Liver (tissue), 8 donors: ENCODE measurements at regions not wholly inside any gene's neighbourhood (a gene's known extent, or its start where the extent isn't known, plus 50 kb on each side); places are given as distances from the start of the nearest gene placed in this dataset.

Experiments used
- DNase-seq: peaks from one replicate; pipeline ENCODE4 v3.0.0-alpha.2; 2017; ENCODE audit warnings: low spot score
- H3K27ac ChIP-seq, 2 donors: one replicate each; pipeline ENCODE4 v1.7.0; 2013; ENCODE audit warnings: inconsistent platforms in 2 of 2, low read length in 2 of 2, control low read depth in 1 of 2, low read depth in 1 of 2, mild to moderate bottlenecking in 1 of 2
- H3K27me3 ChIP-seq, 4 donors: one replicate each; pipeline versions ENCODE4 v1.6.1 to v1.7.0; 2013; ENCODE audit warnings: low read length in 3 of 4, inconsistent platforms in 1 of 4, mild to moderate bottlenecking in 1 of 4, moderate library complexity in 1 of 4; ENCODE audit not compliant: control insufficient read depth in 4 of 4, insufficient read depth in 4 of 4
- H3K36me3 ChIP-seq, 4 donors: one replicate each; pipeline versions ENCODE4 v1.6.1 to v1.7.0; 2013; ENCODE audit warnings: low read length in 3 of 4, mild to moderate bottlenecking in 3 of 4, low read depth in 1 of 4, moderate library complexity in 1 of 4; ENCODE audit not compliant: control insufficient read depth in 4 of 4, insufficient read depth in 3 of 4
- H3K4me1 ChIP-seq, 4 donors: one replicate each; pipeline versions ENCODE4 v1.6.1 to v1.7.0; 2013; ENCODE audit warnings: low read length in 3 of 4, mild to moderate bottlenecking in 3 of 4, moderate library complexity in 1 of 4; ENCODE audit not compliant: control insufficient read depth in 4 of 4, insufficient read depth in 4 of 4
- H3K4me3 ChIP-seq, 3 donors: one replicate each; pipeline versions ENCODE4 v1.6.1 to v1.7.0; 2013; ENCODE audit warnings: low read length in 3 of 3, control low read depth in 1 of 3, low read depth in 1 of 3, mild to moderate bottlenecking in 1 of 3
- H3K9ac ChIP-seq, 2 donors: one replicate each; pipeline ENCODE4 v1.7.0; 2013; ENCODE audit warnings: low read length in 2 of 2, mild to moderate bottlenecking in 2 of 2, moderate library complexity in 2 of 2, control low read depth in 1 of 2, low read depth in 1 of 2
- H3K9me3 ChIP-seq, 4 donors: one replicate each; pipeline versions ENCODE4 v1.6.1 to v1.7.0; 2013; ENCODE audit warnings: low read length in 3 of 4; ENCODE audit not compliant: control insufficient read depth in 4 of 4
- ATF3 ChIP-seq: IDR thresholded peaks from 2 replicates; pipeline ENCODE4 v1.6.1; 2016; ENCODE audit warnings: antibody characterized with exemption
- CTCF ChIP-seq: fragments of 150-350 bp; IDR thresholded peaks from 2 replicates; pipeline ENCODE4 v1.5.1; 2017; ENCODE audit warnings: improper control_type of control experiment, low read depth, low read length; ENCODE audit not compliant: missing input control
- FOXA1 ChIP-seq: IDR thresholded peaks from 2 replicates; pipeline ENCODE4 v1.6.1; 2016; ENCODE audit warnings: antibody characterized with exemption
- FOXA2 ChIP-seq: IDR thresholded peaks from 2 replicates; pipeline ENCODE4 v1.6.1; 2016; ENCODE audit warnings: antibody characterized with exemption
- GABPA ChIP-seq, 2 donors: IDR thresholded peaks in 1 of 2; conservative IDR thresholded peaks in 1 of 2; 2 replicates each; pipeline ENCODE4 v1.6.1; 2016; ENCODE audit warnings: antibody characterized with exemption in 2 of 2, mild to moderate bottlenecking in 1 of 2, moderate library complexity in 1 of 2
- HNF4A ChIP-seq, 2 donors: conservative IDR thresholded peaks; 2 replicates each; pipeline ENCODE4 v1.6.1; 2016; ENCODE audit warnings: antibody characterized with exemption in 2 of 2, mild to moderate bottlenecking in 2 of 2
- HNF4G ChIP-seq: IDR thresholded peaks from 2 replicates; pipeline ENCODE4 v1.6.1; 2016; ENCODE audit warnings: antibody characterized with exemption
- NR2F2 ChIP-seq: IDR thresholded peaks from 2 replicates; pipeline ENCODE4 v1.6.1; 2016; ENCODE audit warnings: antibody characterized with exemption
- RAD21 ChIP-seq, 2 donors: IDR thresholded peaks; 2 replicates each; pipeline ENCODE4 v1.6.1; 2016; ENCODE audit warnings: antibody characterized with exemption in 2 of 2, mild to moderate bottlenecking in 2 of 2
- REST ChIP-seq: IDR thresholded peaks from 2 replicates; pipeline ENCODE4 v1.6.1; 2016; ENCODE audit warnings: antibody characterized with exemption, mild to moderate bottlenecking
- SP1 ChIP-seq: IDR thresholded peaks from 2 replicates; pipeline ENCODE4 v1.6.1; 2018; ENCODE audit warnings: antibody characterized with exemption, mild to moderate bottlenecking
- TAF1 ChIP-seq: conservative IDR thresholded peaks from 2 replicates; pipeline ENCODE4 v1.6.1; 2016; ENCODE audit warnings: antibody characterized with exemption, mild to moderate bottlenecking
- YY1 ChIP-seq: IDR thresholded peaks from 2 replicates; pipeline ENCODE4 v1.6.1; 2016; ENCODE audit warnings: antibody characterized with exemption, mild to moderate bottlenecking
- ZBTB33 ChIP-seq: IDR thresholded peaks from 2 replicates; pipeline ENCODE4 v1.6.1; 2016; ENCODE audit warnings: antibody characterized with exemption
- WGBS: extraction: QIAGEN DNeasy Blood & Tissue Kit; methylation state at CpG from one replicate; pipeline ENCODE4 v1.1.7; 2013; 5-methylcytosine and 5-hydroxymethylcytosine counted together
- TF ChIP-seq, protein P1 (sequence below): IDR thresholded peaks from 2 replicates; pipeline ENCODE4 v1.6.1; 2016; ENCODE audit warnings: antibody characterized with exemption
- donor health status: healthy.
- donor health status: healthy.
- donor health status: healthy.
- donor health status: healthy.
- donor health status: healthy.

DNA sequence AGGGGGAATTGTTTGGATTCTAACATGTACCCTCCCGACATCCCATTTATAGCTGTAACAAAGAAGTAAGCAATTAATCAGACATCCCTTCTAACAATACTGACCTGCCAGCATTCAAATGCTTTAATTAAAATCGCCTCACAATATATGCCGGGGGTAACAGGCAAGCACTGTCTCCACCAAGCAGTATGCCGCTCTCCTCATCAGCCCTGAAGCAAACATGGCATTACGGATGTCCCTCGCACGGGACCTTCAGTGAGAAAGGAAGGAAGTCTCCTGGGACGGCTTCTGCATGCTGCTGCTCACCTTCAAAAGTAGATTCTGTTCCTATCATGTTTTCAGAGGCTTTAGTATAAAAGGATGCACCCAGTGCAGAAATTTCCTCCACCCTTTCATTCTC, 292.7 kb upstream of the POU3F3 start:
- Histone ChIP-seq H3K4me3 (no peak overlapping the region), H3K36me3 (no peaks in the 10 kb centered on the region), H3K27ac (no peak overlapping the region), H3K9ac (no peak overlapping the region), H3K4me1 (no peaks in the 10 kb centered on the region), H3K27me3 (peaks cover 0 to 3% (median 1%) of the 10 kb centered on the region in 4 donors), H3K9me3 (no peaks in the 10 kb centered on the region)
- no peak for TF ChIP-seq SP1
- no peak for TF ChIP-seq FOXA2
- TF ChIP-seq, protein P1, sequence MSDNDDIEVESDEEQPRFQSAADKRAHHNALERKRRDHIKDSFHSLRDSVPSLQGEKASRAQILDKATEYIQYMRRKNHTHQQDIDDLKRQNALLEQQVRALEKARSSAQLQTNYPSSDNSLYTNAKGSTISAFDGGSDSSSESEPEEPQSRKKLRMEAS, result no peak
- TF ChIP-seq YY1, result no peak
- TF ChIP-seq NR2F2, result no peak
- TF ChIP-seq FOXA1, result no peak
- no peak for TF ChIP-seq HNF4A (conservative IDR thresholded peaks at IDR 0.05)
- no peak for TF ChIP-seq GABPA (IDR thresholded peaks at IDR 0.05 in 1 of 2, conservative IDR thresholded peaks at IDR 0.05 in 1 of 2)
- WGBS, result 68% methylated on average over 8 of the region's 8 CpGs
- no peak for DNase-seq

- no peaks in the 10 kb centered on the region for H3K36me3 ChIP-seq
- DNase-seq, result no peak
- H3K27ac ChIP-seq, result no peak overlapping the region
- H3K4me1 ChIP-seq, result no peaks in the 10 kb centered on the region
- H3K9ac ChIP-seq, result no peak overlapping the region
- H3K9me3 ChIP-seq, result no peaks in the 10 kb centered on the region
- H3K27me3 ChIP-seq, result peaks cover 0 to 3% (median 1%) of the 10 kb centered on the region in 4 donors
- WGBS, result 38% methylated on average over 3 of the region's 3 CpGs
- H3K4me3 ChIP-seq, result no peak overlapping the region
- TF ChIP-seq RAD21 (IDR thresholded peaks at IDR 0.05) (no peak), YY1 (no peak), TAF1 (no peak), ATF3 (no peak), GABPA (IDR thresholded peaks at IDR 0.05 in 1 of 2, conservative IDR thresholded peaks at IDR 0.05 in 1 of 2) (no peak), HNF4G (no peak), REST (no peak), SP1 (no peak), FOXA1 (no peak), ZBTB33 (no peak), CTCF (no peak)
- TF ChIP-seq, protein P1, result no peak
Measured at GRCh38 chr2:104562537-104562936, 291.4 kb upstream of the POU3F3 start.
